AG04450 (cell line): ENCODE measurements at regions not wholly inside any gene's neighbourhood (a gene's known extent, or its start where the extent isn't known, plus 50 kb on each side); places are given as distances from the start of the nearest gene placed in this dataset.
A peak's percentile ranks its signal among the peaks of the same experiment; 100 is the strongest.

Experiments used
- CTCF ChIA-PET: fragments of 300-600, 350-600 bp; formaldehyde crosslinking; extraction: SDS; loops from one replicate; lab custom pipeline; 2022; ENCODE audit warnings: antibody characterized with exemption, inconsistent platforms; lab: Charles Lee
- POLR2A ChIA-PET: fragments of 350-600 bp; formaldehyde crosslinking; extraction: SDS; loops from one replicate; lab custom pipeline; 2021; ENCODE audit warnings: antibody characterized with exemption, inconsistent platforms; lab: Yijun Ruan, JAX
- DNase-seq: peaks from one replicate; pipeline ENCODE4 v3.0.0-alpha.2; 2011; ENCODE audit warnings: low read depth, low spot score
- H3K27ac ChIP-seq: one replicate; pipeline ENCODE4 v1.5.1; 2012; ENCODE audit warnings: low read depth, low read length, control low read depth
- H3K27me3 ChIP-seq: one replicate; pipeline ENCODE4 v1.6.0; 2012; ENCODE audit warnings: low read length; ENCODE audit not compliant: control insufficient read depth, insufficient read depth
- H3K4me3 ChIP-seq: 2 replicates; pipeline ENCODE4 v1.5.1; 2011; ENCODE audit warnings: mild to moderate bottlenecking, low read depth, low read length, control low read depth
- H3K9me3 ChIP-seq: 2 replicates; pipeline ENCODE4 v1.5.1; 2012; ENCODE audit warnings: low read length; ENCODE audit not compliant: control insufficient read depth, insufficient read depth
- TF ChIP-seq, protein P1 (sequence below): IDR thresholded peaks from 2 replicates; pipeline ENCODE4 v1.5.1; 2011; ENCODE audit warnings: low read depth, low read length, control low read depth, inconsistent platforms

GRCh38 chr4:15161439-15161838 lies 159.2 kb downstream of the CPEB2 start:
- no peak for DNase-seq
- Histone ChIP-seq H3K4me3 (no peak overlapping the region), H3K27ac (no peak overlapping the region), H3K27me3 (no peaks in the 10 kb centered on the region), H3K9me3 (no peaks in the 10 kb centered on the region)
- TF ChIP-seq, protein P1, sequence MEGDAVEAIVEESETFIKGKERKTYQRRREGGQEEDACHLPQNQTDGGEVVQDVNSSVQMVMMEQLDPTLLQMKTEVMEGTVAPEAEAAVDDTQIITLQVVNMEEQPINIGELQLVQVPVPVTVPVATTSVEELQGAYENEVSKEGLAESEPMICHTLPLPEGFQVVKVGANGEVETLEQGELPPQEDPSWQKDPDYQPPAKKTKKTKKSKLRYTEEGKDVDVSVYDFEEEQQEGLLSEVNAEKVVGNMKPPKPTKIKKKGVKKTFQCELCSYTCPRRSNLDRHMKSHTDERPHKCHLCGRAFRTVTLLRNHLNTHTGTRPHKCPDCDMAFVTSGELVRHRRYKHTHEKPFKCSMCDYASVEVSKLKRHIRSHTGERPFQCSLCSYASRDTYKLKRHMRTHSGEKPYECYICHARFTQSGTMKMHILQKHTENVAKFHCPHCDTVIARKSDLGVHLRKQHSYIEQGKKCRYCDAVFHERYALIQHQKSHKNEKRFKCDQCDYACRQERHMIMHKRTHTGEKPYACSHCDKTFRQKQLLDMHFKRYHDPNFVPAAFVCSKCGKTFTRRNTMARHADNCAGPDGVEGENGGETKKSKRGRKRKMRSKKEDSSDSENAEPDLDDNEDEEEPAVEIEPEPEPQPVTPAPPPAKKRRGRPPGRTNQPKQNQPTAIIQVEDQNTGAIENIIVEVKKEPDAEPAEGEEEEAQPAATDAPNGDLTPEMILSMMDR: no peak
- ChIA-PET POLR2A (interaction anchor here (0.7 kb wide), 1 partner anchor 1395 kb away, joined by 3 read pairs; no protein-coding TSS in a partner anchor), CTCF (interaction anchor here (1.5 kb wide), 1 partner anchor 36 kb away, joined by 7 read pairs; no protein-coding TSS in a partner anchor)

- H3K27me3 ChIP-seq: no peaks in the 10 kb centered on the region
- ChIA-PET POLR2A (no interaction called here), CTCF (interaction anchor here (0.6 to 1.6 kb wide), 6 partner anchors 13 to 293 kb away, joined by 3 to 11 read pairs (median 4); no protein-coding TSS in a partner anchor)
- TF ChIP-seq, protein P1: no peak
- no peaks in the 10 kb centered on the region for H3K9me3 ChIP-seq
- H3K27ac ChIP-seq: no peak overlapping the region
- no peak for DNase-seq
- no peak overlapping the region for H3K4me3 ChIP-seq
These were observed 159.8 kb downstream of the CPEB2 start for GRCh38 chr4:15162046-15162445.

GRCh38 chr4:15162465-15163283 lies 160.4 kb downstream of the CPEB2 start:
- Histone ChIP-seq H3K27ac (no peak overlapping the region), H3K9me3 (no peaks in the 10 kb centered on the region), H3K4me3 (no peak overlapping the region), H3K27me3 (no peaks in the 10 kb centered on the region)
- CTCF ChIA-PET: interaction anchor here (0.5 to 1.9 kb wide), 12 partner anchors 13 to 819 kb away, joined by 3 to 11 read pairs (median 4); no protein-coding TSS in a partner anchor
- DNase-seq: no peak
- TF ChIP-seq, protein P1: peak; percentile 66
- POLR2A ChIA-PET: no interaction called here

- Histone ChIP-seq H3K27ac (no peak overlapping the region), H3K27me3 (no peaks in the 10 kb centered on the region), H3K9me3 (no peaks in the 10 kb centered on the region), H3K4me3 (no peak overlapping the region)
- no peak for DNase-seq
- TF ChIP-seq, protein P1: no peak
- CTCF ChIA-PET: interaction anchor here (0.5 to 1.9 kb wide), 11 partner anchors 14 to 819 kb away, joined by 3 to 11 read pairs (median 4); no protein-coding TSS in a partner anchor
- POLR2A ChIA-PET: no interaction called here
These were observed 161.0 kb downstream of the CPEB2 start for GRCh38 chr4:15163284-15163645.

DNA sequence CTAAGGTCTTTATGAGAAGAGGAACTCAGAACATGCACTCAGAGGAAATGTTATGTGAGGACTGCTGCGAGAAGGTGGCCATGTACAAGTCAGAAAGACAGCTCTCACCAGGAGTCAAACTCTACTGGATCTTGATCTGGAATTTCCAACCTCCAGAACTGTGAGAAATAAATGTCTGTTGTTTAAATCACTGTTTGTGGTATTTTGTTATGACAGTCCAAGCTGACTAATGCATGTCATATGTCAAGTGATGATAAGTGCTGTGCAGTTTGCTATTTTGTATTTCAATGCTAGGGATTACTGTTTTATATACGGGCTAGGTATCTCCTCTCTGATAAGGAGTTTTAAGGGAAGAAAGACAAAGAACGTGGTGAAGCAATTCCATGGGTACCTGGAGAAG lies 162.3 kb downstream of the CPEB2 start:
- Histone ChIP-seq H3K9me3 (no peaks in the 10 kb centered on the region), H3K4me3 (no peak overlapping the region), H3K27me3 (no peaks in the 10 kb centered on the region), H3K27ac (no peak overlapping the region)
- CTCF ChIA-PET: no interaction called here
- POLR2A ChIA-PET: no interaction called here
- no peak for DNase-seq
- TF ChIP-seq, protein P1: no peak
